Lower leg skin (tissue), 4 donors: ENCODE measurements at regions not wholly inside any gene's neighbourhood (a gene's known extent, or its start where the extent isn't known, plus 50 kb on each side); places are given as distances from the start of the nearest gene placed in this dataset.

Source experiments
- DNase-seq, 2 donors: peaks; one replicate each; pipeline ENCODE4 v3.0.0-alpha.2; 2019; ENCODE audit warnings: low spot score in 2 of 2
- H3K4me3 ChIP-seq: fragments of 200-600 bp; sonication (generic); 2 replicates; pipeline ENCODE4 v1.5.1; 2017; ENCODE audit warnings: mild to moderate bottlenecking, low read depth; ENCODE audit not compliant: poor library complexity, severe bottlenecking
- POLR2A ChIP-seq, 2 donors: fragments of 450-650 bp; IDR thresholded peaks; one replicate each; pipeline ENCODE4 v1.6.1; 2016 to 2017; ENCODE audit warnings: antibody characterized with exemption in 2 of 2, mild to moderate bottlenecking in 1 of 2, moderate library complexity in 1 of 2
- WGBS, 2 donors: methylation state at CpG; one replicate each; pipeline ENCODE4 v1.1.5; 2018; 5-methylcytosine and 5-hydroxymethylcytosine counted together
- intact Hi-C: fragments of 100-400 bp; cut with DNase I; formaldehyde crosslinking; loops from one replicate; pipeline ENCODE4 v1.15.0; 2023; ENCODE audit warnings: low total_unique reads
- TF ChIP-seq, protein P1 (sequence below), 3 donors: fragments of 450-650 bp; IDR thresholded peaks; one replicate each; pipeline ENCODE4 v1.5.1; 2016; ENCODE audit warnings: antibody characterized with exemption in 3 of 3, mild to moderate bottlenecking in 3 of 3, moderate library complexity in 2 of 3

DNA sequence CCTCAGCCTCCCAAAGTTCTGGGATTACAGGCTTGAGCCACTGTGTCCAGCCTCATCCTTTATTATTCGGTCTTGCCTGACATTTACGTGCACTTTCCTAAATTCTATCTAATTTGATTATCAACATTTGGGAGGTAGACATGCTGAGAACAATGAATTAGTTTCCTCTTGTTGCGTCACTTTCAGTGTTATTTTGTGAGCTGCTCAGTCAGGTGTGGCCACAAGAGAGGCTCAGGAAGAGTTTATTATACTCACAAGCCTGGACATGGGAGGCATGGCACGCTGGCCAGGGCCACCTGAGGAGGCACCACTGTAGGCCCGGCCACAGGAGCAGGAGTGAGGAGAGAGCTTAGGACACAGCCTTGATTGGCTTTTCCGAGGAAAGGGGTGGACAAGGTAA is 59.7 kb upstream of the RBFOX2 start:
- H3K4me3 ChIP-seq, result no peak overlapping the region
- intact Hi-C loops, result no loop called here
- no peak for DNase-seq
- TF ChIP-seq, protein P1, sequence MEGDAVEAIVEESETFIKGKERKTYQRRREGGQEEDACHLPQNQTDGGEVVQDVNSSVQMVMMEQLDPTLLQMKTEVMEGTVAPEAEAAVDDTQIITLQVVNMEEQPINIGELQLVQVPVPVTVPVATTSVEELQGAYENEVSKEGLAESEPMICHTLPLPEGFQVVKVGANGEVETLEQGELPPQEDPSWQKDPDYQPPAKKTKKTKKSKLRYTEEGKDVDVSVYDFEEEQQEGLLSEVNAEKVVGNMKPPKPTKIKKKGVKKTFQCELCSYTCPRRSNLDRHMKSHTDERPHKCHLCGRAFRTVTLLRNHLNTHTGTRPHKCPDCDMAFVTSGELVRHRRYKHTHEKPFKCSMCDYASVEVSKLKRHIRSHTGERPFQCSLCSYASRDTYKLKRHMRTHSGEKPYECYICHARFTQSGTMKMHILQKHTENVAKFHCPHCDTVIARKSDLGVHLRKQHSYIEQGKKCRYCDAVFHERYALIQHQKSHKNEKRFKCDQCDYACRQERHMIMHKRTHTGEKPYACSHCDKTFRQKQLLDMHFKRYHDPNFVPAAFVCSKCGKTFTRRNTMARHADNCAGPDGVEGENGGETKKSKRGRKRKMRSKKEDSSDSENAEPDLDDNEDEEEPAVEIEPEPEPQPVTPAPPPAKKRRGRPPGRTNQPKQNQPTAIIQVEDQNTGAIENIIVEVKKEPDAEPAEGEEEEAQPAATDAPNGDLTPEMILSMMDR (IDR thresholded peaks at IDR 0.05), result no peak
- no peak for TF ChIP-seq POLR2A (IDR thresholded peaks at IDR 0.05)
- WGBS, 2 donors, result 81 to 88% methylated on average over 6 of the region's 6 CpGs

DNA sequence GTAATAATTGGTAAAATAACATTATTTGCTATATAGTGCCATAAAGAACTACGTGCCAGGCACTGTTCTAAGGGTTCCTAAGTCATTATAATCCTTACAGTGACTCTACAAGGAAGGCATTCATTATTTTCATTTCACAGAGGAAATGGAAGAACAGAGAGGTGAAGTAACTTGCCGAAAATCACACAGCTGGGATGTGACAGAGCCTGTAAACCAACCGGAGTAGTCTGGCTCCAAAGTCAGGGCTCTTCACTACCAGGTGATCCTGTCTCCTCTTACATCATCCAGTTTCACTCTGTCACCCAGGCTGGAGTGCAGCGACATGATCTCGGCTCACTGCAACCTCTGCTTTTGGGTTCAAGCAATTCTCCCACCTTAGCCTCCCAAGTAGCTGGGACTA is 59.2 kb upstream of the RBFOX2 start:
- TF ChIP-seq, protein P1 (IDR thresholded peaks at IDR 0.05), result no peak
- no peak for TF ChIP-seq POLR2A (IDR thresholded peaks at IDR 0.05)
- H3K4me3 ChIP-seq, result no peak overlapping the region
- DNase-seq, result no peak
- 94 to 97% methylated on average over 5 of the region's 5 CpGs for WGBS, 2 donors
- intact Hi-C loops, result no loop called here

DNA sequence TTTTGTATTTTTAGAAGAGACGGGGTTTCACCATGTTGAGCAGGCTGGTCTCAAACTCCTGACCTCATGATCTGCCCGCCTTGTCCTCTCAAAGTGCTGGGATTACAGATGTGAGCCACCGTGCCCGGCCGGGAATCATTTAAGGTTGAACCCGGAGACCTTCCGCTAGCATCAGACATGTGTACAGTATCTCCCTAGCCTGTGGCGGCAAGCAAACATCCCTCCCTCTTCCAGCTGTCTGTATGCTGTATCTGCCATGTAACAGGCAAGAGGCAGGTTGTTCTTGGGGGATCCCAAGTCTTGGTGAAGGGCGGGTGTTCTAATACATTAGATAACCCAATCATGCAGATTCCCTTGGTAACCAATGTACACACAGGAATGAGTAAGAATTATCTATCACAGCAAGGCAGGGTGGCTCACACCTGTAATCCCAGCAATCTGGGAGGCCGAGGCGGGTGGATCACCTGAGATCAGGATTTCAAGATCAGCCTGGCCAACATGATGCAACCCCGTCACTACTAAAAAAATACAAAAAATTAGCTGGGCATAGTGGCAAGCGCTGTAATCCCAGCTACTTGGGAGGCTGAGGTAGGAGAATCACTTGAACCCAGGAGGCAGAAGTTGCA is 58.1 kb upstream of the RBFOX2 start:
- no peak for DNase-seq
- no peak for TF ChIP-seq POLR2A (IDR thresholded peaks at IDR 0.05)
- TF ChIP-seq, protein P1 (IDR thresholded peaks at IDR 0.05), result no peak
- whole genome bisulfite sequencing, 2 donors, result 95 to 96% methylated on average over 13 of the region's 13 CpGs
- no peak overlapping the region for H3K4me3 ChIP-seq
- intact Hi-C loops, result no loop called here

DNA sequence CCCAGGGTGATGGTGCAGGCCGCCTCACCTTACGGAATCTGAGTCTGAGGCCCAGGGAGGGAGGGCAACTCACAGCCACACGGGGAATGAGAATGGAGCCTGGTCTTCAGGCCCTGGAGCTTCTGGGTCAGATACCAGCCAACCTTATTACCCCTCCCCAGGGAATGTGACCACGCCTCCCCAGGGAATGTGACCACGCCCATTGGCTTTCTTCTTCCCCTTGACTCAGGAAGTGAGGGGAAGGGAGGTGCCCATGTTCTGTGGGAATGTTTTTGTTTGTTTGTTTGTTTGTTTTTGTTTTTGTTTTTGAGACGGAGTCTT is 57.5 kb upstream of the RBFOX2 start:
- DNase-seq, result no peak
- no peak overlapping the region for H3K4me3 ChIP-seq
- intact Hi-C loops, result no loop called here
- 73 to 80% methylated on average over 6 of the region's 6 CpGs for WGBS, 2 donors
- TF ChIP-seq POLR2A (IDR thresholded peaks at IDR 0.05), result no peak
- TF ChIP-seq, protein P1 (IDR thresholded peaks at IDR 0.05), result no peak

DNA sequence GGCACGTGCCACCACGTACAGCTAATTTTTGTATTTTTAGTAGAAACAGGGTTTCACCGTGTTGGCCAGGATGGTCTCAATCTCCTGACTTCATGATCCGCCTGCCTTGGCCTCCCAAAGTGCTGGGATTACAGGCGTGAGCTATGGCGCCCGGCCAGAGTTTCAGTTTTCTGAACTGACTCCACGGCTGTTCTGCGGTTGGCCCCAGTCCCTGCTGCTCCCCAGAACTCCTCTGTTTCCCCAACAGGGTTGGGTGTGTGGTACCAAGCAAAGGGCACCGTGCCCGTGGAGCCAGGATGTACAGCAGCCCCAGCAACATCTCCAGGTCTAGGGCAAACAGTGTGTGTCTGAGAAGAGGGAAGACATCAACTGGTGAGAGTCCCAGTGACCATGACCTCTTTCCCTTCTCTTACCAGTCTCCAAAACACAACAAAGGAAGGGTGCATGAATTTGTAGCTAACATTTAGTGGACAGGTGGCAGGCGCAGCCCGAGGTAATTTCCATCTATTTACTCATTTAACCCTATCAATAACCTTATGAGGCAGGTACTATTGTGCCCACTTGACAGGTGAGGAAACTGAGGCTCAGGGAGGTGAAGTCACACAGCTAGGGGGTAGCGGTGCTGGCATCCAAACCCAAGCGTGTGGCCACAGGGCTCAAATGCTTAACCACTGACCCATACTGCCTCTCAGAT is 57.0 kb upstream of the RBFOX2 start:
- WGBS, 2 donors, result 84 to 85% methylated on average over 11 to 15 of the region's 15 CpGs
- H3K4me3 ChIP-seq, result no peak overlapping the region
- DNase-seq, result no peak
- intact Hi-C loops, result no loop called here
- TF ChIP-seq, protein P1 (IDR thresholded peaks at IDR 0.05), result no peak
- no peak for TF ChIP-seq POLR2A (IDR thresholded peaks at IDR 0.05)

DNA sequence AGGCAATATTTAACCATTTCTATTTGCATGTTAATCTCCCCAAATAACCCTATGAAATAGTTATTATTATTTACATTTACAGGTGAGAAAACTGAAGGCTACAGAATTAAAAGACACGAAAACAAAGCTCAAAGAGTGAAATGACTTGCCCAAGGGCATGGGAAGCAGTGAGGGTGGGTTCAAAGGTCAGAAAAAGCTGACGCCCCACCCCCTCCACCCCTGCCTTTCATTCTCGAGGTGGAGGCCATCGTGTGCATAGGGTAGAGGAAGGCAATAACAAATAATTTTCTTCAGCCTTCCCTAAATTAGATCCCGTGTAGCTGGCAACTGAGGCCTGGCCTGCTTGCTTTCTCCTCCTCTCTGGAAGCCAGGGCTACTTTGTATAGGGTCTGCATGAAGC is 56.1 kb upstream of the RBFOX2 start:
- intact Hi-C loops, result no loop called here
- DNase-seq, result no peak
- no peak for TF ChIP-seq POLR2A (IDR thresholded peaks at IDR 0.05)
- TF ChIP-seq, protein P1 (IDR thresholded peaks at IDR 0.05), result no peak
- no peak overlapping the region for H3K4me3 ChIP-seq
- 72 to 81% methylated on average over 5 of the region's 5 CpGs for WGBS, 2 donors
